Fibroblast of villous mesenchyme (primary cell): ENCODE measurements at regions not wholly inside any gene's neighbourhood (a gene's known extent, or its start where the extent isn't known, plus 50 kb on each side); places are given as distances from the start of the nearest gene placed in this dataset.
A peak's percentile ranks its signal among the peaks of the same experiment; 100 is the strongest.

ENCODE experiments used
- DNase-seq: peaks from one replicate; pipeline ENCODE4 v3.0.0-alpha.2; 2010; ENCODE audit warnings: low read depth
- H3K4me3 ChIP-seq: 2 replicates; pipeline ENCODE4 v1.5.1; 2011; ENCODE audit warnings: low read depth, mild to moderate bottlenecking, low read length
- TF ChIP-seq, protein P1 (sequence below): IDR thresholded peaks from 2 replicates; pipeline ENCODE4 v1.5.1; 2012; ENCODE audit warnings: low read depth, mild to moderate bottlenecking, low read length; ENCODE audit not compliant: insufficient read depth

DNA sequence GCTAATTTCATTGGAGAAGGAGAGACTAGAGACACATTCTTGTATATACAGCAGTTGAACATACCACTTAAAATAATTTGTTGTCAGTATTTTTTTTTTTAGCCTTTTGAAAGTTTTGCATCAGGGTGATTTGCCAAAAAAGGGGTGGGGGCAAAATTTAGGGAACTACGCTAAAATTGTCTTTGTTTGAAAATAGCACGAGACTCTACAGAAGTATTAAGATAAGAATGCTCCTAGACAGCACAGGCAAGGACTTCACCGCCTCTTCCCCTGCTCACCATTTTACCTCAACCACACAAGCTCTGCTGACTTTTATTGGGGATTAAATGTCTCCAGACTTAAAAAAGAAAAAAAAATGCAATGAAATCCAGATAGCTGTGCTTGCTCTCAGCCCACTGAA, 236.1 kb upstream of the USP25 start:
- no peak for DNase-seq
- H3K4me3 ChIP-seq = no peak overlapping the region
- TF ChIP-seq, protein P1, sequence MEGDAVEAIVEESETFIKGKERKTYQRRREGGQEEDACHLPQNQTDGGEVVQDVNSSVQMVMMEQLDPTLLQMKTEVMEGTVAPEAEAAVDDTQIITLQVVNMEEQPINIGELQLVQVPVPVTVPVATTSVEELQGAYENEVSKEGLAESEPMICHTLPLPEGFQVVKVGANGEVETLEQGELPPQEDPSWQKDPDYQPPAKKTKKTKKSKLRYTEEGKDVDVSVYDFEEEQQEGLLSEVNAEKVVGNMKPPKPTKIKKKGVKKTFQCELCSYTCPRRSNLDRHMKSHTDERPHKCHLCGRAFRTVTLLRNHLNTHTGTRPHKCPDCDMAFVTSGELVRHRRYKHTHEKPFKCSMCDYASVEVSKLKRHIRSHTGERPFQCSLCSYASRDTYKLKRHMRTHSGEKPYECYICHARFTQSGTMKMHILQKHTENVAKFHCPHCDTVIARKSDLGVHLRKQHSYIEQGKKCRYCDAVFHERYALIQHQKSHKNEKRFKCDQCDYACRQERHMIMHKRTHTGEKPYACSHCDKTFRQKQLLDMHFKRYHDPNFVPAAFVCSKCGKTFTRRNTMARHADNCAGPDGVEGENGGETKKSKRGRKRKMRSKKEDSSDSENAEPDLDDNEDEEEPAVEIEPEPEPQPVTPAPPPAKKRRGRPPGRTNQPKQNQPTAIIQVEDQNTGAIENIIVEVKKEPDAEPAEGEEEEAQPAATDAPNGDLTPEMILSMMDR = no peak

DNA sequence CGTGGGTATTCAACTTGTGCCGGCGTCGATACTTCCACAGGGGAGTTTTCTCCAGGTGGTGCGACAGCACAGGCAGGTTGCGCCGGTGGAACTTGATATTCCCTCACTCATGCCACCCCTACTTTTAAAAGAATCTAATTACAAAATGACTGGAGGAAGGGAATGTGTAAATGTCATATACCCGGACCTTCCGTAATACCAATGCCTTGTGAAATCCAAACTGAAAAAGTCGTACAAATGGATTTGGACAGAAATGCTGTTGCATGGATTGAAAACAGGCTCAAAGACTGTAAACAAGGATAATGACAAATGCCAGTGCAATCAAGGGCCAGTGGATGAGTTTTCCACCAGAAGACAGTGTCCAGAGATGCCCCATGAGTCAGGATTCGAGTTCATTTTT, 235.3 kb upstream of the USP25 start:
- DNase-seq = no peak
- H3K4me3 ChIP-seq = no peak overlapping the region
- TF ChIP-seq, protein P1 = no peak

DNA sequence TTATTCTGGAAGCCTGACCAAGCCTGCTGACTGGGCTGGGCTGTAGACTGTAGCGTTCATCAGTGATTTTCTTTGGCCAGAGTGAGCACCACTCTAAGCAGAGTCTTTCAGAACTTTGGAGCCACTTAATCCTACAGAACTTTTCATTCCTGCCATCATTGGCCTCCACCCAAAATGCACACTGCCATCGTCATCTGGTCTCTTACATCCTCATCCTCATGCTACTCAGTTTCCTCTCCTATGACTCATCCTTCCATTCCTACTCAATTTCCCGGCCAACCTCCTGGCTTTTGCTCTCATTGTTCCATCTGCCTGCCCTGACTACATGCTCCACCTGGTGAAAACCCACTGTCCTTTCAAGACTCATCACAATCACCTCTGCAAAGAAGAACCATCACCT, 233.8 kb upstream of the USP25 start:
- DNase-seq = peak; percentile 3
- H3K4me3 ChIP-seq = no peak overlapping the region
- TF ChIP-seq, protein P1 = no peak

DNA sequence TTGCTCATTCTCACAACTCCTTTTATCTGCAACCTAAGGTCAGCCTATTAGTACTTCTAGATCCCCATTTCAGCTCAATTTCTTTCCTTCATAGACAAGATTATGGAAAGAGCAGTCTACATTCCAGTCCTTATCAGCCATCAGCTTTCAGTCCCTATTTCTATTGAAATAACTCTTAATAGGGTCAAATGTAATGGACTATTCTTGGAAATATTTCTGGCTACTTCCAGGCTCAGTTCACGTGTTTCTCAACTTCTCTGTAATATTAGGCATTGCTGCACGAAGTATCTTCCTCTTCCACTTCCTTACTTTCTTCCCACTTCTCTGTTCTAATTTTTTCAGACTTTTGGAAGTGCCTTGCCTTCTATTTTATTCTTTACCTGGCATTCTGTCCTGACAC, 232.9 kb upstream of the USP25 start:
- no peak for DNase-seq
- no peak overlapping the region for H3K4me3 ChIP-seq
- TF ChIP-seq, protein P1 = no peak

DNA sequence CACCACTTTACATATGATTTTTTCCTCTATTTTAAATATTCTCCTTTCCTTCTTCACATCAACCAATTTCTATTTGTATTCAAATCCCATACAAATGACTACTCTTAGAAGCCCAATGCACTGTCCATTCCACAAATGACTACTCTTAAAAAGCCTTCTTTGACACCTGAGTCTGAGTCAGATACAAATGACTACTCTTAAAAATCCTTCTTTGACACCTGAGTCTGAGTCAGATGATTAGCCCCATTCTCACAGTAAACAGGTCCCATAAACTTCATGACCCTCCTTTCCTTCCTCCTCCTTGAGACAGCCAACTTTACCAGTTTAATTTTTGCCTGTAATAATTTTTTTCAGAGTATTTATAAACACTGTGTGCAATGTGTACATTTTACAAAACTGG, 231.3 kb upstream of the USP25 start:
- DNase-seq = no peak
- TF ChIP-seq, protein P1 = no peak
- no peak overlapping the region for H3K4me3 ChIP-seq

DNA sequence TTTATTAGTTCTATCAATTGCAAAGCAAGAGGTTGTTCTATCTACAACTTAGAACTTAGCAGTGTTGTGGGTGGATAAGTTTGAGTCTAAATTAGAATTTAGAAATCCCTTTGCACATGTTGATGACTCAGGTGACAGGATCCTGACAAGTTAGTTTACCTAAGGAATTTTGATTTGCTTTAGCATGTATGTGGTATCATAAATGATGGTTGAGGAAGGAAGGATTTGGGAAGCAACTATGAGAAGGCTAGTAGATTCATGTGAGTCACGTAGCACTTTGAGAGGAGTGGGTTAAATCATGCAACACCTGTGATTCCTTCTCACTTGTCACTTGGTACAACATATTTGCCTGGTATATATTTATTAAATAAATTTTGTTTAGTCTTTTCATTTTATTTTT, 223.7 kb upstream of the USP25 start:
- no peak for DNase-seq
- no peak overlapping the region for H3K4me3 ChIP-seq
- TF ChIP-seq, protein P1 = no peak

DNA sequence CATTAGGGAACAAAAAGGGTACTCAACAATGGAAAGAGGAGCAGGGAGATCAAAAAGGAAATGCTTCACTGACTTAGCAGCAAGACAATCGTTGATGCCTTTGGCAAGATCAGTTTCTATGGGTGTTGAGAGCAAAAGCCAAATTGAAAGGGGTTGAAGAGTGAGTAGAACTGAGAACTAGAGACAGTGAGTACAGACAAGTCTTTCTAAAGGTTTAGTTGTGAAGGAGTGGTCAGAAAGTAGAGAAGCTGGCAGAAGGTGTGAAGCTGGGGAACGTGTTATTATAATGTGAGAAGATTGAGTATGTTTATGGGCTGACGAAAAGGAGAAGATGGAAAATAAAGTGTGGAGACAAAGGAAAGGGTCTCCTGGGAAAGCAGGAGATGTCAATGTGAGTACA, 221.2 kb upstream of the USP25 start:
- TF ChIP-seq, protein P1 = no peak
- no peak overlapping the region for H3K4me3 ChIP-seq
- DNase-seq = no peak
